Esophagus (tissue), 2 donors: ENCODE measurements at regions not wholly inside any gene's neighbourhood (a gene's known extent, or its start where the extent isn't known, plus 50 kb on each side); places are given as distances from the start of the nearest gene placed in this dataset.

ENCODE experiments used
- H3K27ac ChIP-seq, 2 donors: one replicate each; pipeline ENCODE4 v1.5.1; 2013; ENCODE audit warnings: low read depth in 2 of 2, mild to moderate bottlenecking in 2 of 2, inconsistent platforms in 1 of 2, low read length in 1 of 2, moderate library complexity in 1 of 2
- H3K27me3 ChIP-seq, 2 donors: one replicate each; pipeline ENCODE4 v1.6.1; 2013; ENCODE audit warnings: low read length in 2 of 2, control low read depth in 1 of 2, mild to moderate bottlenecking in 1 of 2; ENCODE audit not compliant: insufficient read depth in 2 of 2, control insufficient read depth in 1 of 2
- H3K36me3 ChIP-seq, 2 donors: one replicate each; pipeline ENCODE4 v1.6.1; 2013; ENCODE audit warnings: low read length in 1 of 2; ENCODE audit not compliant: control insufficient read depth in 2 of 2, insufficient read depth in 2 of 2
- H3K4me1 ChIP-seq, 2 donors: one replicate each; pipeline ENCODE4 v1.6.1; 2013; ENCODE audit warnings: low read length in 1 of 2; ENCODE audit not compliant: control insufficient read depth in 2 of 2, insufficient read depth in 2 of 2
- H3K4me3 ChIP-seq, 2 donors: one replicate each; pipeline ENCODE4 v1.5.1; 2013; ENCODE audit warnings: low read length in 2 of 2, mild to moderate bottlenecking in 2 of 2, low read depth in 1 of 2, moderate library complexity in 1 of 2
- H3K9me3 ChIP-seq, 2 donors: one replicate each; pipeline ENCODE4 v1.6.1; 2013; ENCODE audit warnings: mild to moderate bottlenecking in 2 of 2, low read depth in 1 of 2, low read length in 1 of 2, moderate library complexity in 1 of 2; ENCODE audit not compliant: control insufficient read depth in 2 of 2, insufficient read depth in 1 of 2
- WGBS, 2 donors: extraction: QIAGEN DNeasy Blood & Tissue Kit; methylation state at CpG; one replicate each; pipeline ENCODE4 v1.1.7; 2013; 5-methylcytosine and 5-hydroxymethylcytosine counted together
- donor health status: healthy with polysubstance abuse.
- donor health status: Bipolar disorder and iron deficiency.

DNA sequence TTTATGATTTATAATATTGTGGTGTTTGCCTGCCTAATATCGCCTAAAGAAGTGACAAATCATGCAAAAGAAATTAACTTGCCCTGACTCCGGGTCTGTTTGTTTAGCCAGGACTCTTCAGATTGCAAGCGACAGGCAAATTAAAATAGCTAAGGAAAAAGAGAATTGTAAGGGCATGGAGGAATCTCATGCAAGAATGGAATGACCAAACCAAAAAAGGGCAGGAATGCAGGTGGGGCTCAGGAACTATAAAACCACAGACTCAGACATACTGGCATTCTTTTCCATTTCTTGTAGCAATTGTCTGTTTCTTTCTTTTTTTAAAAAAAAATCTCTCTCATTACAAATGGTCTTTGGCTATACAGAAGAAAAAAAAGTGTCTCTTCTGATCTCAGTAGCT lies 188.1 kb upstream of the XYLT1 start:
- Histone ChIP-seq H3K9me3 (no peaks in the 10 kb centered on the region), H3K27me3 (no peaks in the 10 kb centered on the region), H3K4me1 (no peaks in the 10 kb centered on the region), H3K27ac (no peak overlapping the region), H3K4me3 (no peak overlapping the region), H3K36me3 (no peaks in the 10 kb centered on the region)
- WGBS, 2 donors = 52 to 67% methylated on average over 3 of the region's 3 CpGs

- Histone ChIP-seq H3K27ac (no peak overlapping the region), H3K36me3 (no peaks in the 10 kb centered on the region), H3K9me3 (no peaks in the 10 kb centered on the region), H3K4me3 (no peak overlapping the region), H3K27me3 (no peaks in the 10 kb centered on the region), H3K4me1 (no peaks in the 10 kb centered on the region)
- 44 to 61% methylated on average over 7 of the region's 7 CpGs for WGBS, 2 donors
These were observed 186.3 kb upstream of the XYLT1 start for GRCh38 chr16:17657045-17657444.

DNA sequence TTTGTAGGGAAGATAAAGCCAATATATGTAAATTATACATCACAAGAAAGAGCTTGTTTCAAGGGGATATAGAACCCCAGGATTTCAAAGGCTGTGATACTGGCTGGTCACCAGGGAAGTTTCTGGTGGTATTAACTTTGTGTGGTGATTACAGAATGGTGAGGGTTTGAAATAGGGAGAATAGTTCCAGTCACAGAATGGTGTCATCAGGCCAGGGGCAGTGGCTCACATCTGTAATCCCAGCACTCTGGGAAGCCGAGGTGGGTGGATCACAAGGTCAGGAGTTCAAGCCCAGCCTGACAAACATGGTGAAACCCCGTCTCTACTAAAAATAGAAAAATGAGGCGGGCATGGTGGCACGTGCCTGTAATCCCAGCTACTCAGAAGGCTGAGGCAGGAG lies 183.8 kb upstream of the XYLT1 start:
- no peaks in the 10 kb centered on the region for H3K9me3 ChIP-seq
- 33 to 39% methylated on average over 4 of the region's 4 CpGs for WGBS, 2 donors
- no peak overlapping the region for H3K27ac ChIP-seq
- H3K36me3 ChIP-seq = no peaks in the 10 kb centered on the region
- H3K27me3 ChIP-seq = no peaks in the 10 kb centered on the region
- H3K4me3 ChIP-seq = no peak overlapping the region
- no peaks in the 10 kb centered on the region for H3K4me1 ChIP-seq

- Histone ChIP-seq H3K27ac (no peak overlapping the region), H3K4me1 (no peaks in the 10 kb centered on the region), H3K36me3 (no peaks in the 10 kb centered on the region), H3K27me3 (no peaks in the 10 kb centered on the region), H3K9me3 (no peaks in the 10 kb centered on the region), H3K4me3 (no peak overlapping the region)
- WGBS, 2 donors = 58 to 61% methylated on average over 4 of the region's 4 CpGs
These were observed 183.4 kb upstream of the XYLT1 start for GRCh38 chr16:17654142-17654541.

GRCh38 chr16:17647879-17648872 lies 177.4 kb upstream of the XYLT1 start:
- Histone ChIP-seq H3K27ac (no peak overlapping the region), H3K4me1 (no peaks in the 10 kb centered on the region), H3K36me3 (no peaks in the 10 kb centered on the region), H3K9me3 (no peaks in the 10 kb centered on the region), H3K4me3 (no peak overlapping the region), H3K27me3 (no peaks in the 10 kb centered on the region)
- WGBS, 2 donors = 70 to 79% methylated on average over 8 of the region's 8 CpGs

- no peaks in the 10 kb centered on the region for H3K27me3 ChIP-seq
- 67 to 88% methylated on average over 2 of the region's 2 CpGs for WGBS, 2 donors
- no peak overlapping the region for H3K27ac ChIP-seq
- no peaks in the 10 kb centered on the region for H3K4me1 ChIP-seq
- H3K9me3 ChIP-seq = no peaks in the 10 kb centered on the region
- no peak overlapping the region for H3K4me3 ChIP-seq
- H3K36me3 ChIP-seq = no peaks in the 10 kb centered on the region
These were observed 173.2 kb upstream of the XYLT1 start for GRCh38 chr16:17643935-17644334.

DNA sequence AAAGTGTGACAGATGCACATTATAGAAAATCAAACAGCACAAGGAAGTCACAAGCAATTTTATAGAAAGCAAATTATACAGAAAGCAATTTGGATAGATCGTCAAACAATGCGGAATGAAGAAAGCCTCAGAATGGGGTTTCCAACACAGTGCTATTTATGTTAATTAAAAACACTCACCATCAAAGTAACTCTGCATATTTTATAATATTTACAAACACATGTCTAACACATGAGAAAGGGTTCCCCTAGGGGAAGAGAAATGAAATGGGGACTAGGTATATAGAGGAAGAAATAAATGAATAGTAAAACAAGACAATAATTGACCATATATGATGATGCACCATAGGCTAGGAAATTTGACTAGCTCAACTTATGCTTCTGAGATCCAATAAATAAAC lies 171.2 kb upstream of the XYLT1 start:
- Histone ChIP-seq H3K9me3 (no peaks in the 10 kb centered on the region), H3K4me1 (no peaks in the 10 kb centered on the region), H3K36me3 (no peaks in the 10 kb centered on the region), H3K27me3 (no peaks in the 10 kb centered on the region), H3K27ac (no peak overlapping the region), H3K4me3 (no peak overlapping the region)
- WGBS, 2 donors = 95 to 96% methylated on average over 2 of the region's 2 CpGs

DNA sequence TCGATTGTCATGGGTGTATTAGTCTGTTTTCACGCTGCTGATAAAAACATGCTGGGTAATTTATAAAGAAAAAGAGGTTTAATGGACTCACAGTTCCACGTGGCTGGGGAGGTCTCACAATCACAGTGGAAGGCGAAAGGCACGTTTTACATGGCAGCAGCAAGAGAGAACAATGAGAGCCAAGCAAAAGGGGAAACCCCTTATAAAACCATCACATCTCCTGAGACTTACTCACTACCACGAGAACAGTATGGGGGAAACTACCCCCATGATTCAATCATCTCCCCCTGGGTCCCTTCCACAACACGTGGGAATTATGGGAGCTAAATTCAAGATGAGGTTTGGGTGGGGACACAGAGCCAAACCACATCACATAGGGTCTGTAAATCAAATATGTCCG lies 167.4 kb upstream of the XYLT1 start:
- Histone ChIP-seq H3K4me1 (no peaks in the 10 kb centered on the region), H3K9me3 (no peaks in the 10 kb centered on the region), H3K27ac (no peak overlapping the region), H3K27me3 (no peaks in the 10 kb centered on the region), H3K4me3 (no peak overlapping the region), H3K36me3 (no peaks in the 10 kb centered on the region)
- 55 to 64% methylated on average over 8 of the region's 8 CpGs for WGBS, 2 donors

GRCh38 chr16:17635183-17635582 lies 164.4 kb upstream of the XYLT1 start:
- Histone ChIP-seq H3K36me3 (no peaks in the 10 kb centered on the region), H3K27ac (no peak overlapping the region), H3K4me1 (no peaks in the 10 kb centered on the region), H3K4me3 (no peak overlapping the region), H3K27me3 (no peaks in the 10 kb centered on the region), H3K9me3 (no peaks in the 10 kb centered on the region)
- 83 to 91% methylated on average over 6 of the region's 6 CpGs for WGBS, 2 donors
